GM19463 (cell line): ENCODE measurements at regions not wholly inside any gene's neighbourhood (a gene's known extent, or its start where the extent isn't known, plus 50 kb on each side); places are given as distances from the start of the nearest gene placed in this dataset.

ENCODE experiments used
- ATAC-seq: cut with Tn5 transposase; IDR thresholded peaks from one replicate; pipeline ENCODE4 v1.9.1; 2021; ENCODE audit warnings: mild to moderate bottlenecking, moderate library complexity; ENCODE audit not compliant: unreplicated experiment

DNA sequence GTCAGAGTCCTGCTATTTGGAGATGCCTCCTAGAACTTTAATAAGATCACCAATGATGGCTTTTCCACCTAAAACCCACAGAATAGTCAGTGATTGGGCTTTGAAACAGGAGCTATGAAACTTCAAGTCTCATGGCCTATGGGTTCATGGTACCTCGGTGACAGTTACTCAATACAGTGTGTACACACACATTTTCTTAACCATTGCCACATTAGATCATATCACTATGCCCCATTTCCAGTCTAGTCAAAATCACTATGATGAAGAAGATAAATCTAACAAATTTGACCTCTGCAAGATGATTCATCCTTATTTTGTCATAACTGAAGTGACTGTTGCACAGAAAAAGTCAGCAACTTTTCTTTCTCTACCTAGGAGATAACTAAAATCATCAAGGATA, 86.8 kb upstream of the OR13F1 start:
- no peak for ATAC-seq

DNA sequence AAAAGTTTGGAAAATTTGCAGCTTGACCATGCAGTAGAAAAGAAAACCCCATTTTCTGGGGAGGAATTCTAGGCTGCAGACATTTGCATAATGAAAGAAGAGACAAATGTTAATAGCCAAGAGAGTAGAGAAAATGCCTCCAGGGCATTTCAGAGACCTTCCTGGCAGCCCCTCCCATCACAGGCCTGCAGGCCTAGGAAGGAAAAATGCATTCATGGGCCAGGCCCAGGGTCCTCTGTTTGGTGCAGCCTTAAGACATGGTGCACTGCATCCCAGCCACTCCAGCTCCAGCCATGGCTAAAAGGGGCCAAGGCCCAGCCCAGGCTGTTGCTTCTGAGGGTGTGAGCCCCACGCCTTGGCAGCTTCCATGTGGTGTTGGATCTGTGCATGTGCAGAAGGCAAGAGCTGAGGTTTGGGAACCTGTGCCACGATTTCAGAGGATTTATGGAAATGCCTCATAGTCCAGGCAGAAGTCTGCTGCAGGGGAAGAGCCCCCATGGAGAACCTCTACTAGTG, 75.0 kb upstream of the OR13F1 start:
- no peak for ATAC-seq

GRCh38 chr9:104435059-104435458, 69.0 kb upstream of the OR13F1 start:
- ATAC-seq = no peak

DNA sequence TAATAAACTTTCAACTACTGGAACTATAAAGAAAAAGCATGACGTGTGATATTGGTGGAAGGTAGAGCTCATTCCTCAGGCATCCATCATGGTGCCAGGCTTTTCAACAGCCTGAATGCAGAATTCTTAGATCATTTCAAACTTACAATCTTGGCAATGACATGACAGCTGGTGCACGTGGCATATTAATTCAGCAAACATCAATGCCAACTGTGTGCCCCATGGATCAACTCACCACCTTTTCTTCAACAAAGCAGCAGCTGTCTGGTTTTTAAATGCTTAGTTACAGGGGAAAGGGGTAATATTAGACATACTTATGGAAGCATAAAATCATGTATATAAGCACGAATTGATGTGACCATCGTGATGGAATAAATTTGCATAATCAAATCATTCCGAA, 56.0 kb upstream of the OR13F1 start:
- no peak for ATAC-seq
